NCI-H2029 (cell line): ENCODE measurements at regions not wholly inside any gene's neighbourhood (a gene's known extent, or its start where the extent isn't known, plus 50 kb on each side); places are given as distances from the start of the nearest gene placed in this dataset.
"Not testable (repeated sequence)": the region's sequence is repeated elsewhere in the genome, so short reads cannot be mapped to it uniquely, and the experiment has no call there.

ENCODE experiments used
- DNase-seq: peaks from one replicate; lab custom pipeline; 2025; lab: John Stamatoyannopoulos, UW

GRCh38 chr20:48405909-48406308, 421.9 kb downstream of the PREX1 start:
- no peak for DNase-seq

GRCh38 chr20:48404598-48404997, 423.2 kb downstream of the PREX1 start:
- DNase-seq: no peak

DNA sequence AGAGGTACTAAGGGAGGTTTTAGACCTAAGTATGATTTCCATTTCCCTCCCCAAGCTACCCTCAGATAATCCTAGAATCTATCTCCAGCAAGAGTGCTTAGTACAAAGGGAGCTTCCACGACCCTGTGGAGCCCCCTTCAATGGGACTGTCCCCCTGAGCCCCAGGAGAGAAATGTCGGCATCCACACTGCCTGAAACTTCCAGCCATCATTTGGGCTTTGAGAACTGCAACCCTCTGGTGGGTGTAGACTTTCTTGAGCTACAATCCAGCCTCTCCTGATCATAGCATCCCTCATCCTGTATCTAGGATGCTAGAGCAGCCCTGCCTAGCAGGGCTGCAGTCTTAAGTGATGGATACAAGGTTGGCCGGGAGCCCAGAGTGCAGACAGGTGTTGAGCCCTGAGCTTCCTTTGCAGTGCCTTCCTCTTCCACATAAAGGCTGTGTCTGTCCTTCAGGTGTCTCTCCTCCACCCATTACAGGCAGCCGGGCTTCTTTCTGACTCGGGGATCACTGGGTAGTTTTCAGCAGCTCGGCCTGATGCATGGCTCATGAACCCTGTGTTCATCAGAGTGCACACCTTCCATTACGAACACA, 424.5 kb downstream of the PREX1 start:
- no peak for DNase-seq

DNA sequence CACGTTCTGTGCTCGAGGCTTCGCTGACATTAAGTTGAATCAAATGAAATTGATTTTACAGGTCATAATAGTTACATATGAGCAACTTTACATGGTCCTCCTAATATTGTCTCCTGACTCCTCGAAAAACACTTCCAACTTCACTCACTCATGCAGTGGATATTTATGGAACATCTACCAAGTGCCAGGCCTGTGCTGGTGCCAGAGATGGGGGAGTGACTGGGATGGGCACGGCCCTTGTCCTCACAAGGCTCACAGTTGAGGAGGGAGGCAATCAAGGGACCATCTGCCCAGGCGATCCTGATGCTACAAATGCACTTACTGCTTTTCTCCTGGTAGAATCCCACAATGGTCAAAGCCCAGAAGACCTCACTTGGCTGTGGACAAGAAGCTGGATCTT, 426.4 kb downstream of the PREX1 start:
- no peak for DNase-seq

DNA sequence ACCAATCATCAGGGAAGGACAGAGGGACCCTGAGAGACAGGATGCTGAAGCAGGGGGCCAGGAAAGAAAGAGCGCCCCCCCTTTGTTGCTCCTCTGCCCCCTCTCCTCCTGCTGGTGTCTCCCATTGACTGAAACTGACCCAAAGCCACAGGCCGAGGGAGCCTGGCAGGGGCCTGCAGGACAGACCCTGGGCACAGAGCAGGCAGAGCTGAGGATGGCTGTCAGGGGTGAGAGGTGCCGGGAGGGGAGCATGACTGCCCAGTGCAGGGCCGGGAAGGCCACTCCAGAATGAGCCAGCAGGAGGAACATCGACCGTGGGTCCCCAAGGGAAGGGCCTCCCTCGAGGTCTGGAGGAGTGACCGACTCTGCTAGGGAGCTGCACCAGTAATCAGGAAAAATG, 427.8 kb downstream of the PREX1 start:
- DNase-seq: no peak

GRCh38 chr20:48398506-48399449, 429.0 kb downstream of the PREX1 start:
- no peak for DNase-seq

- DNase-seq: not testable (repeated sequence)
Observed at GRCh38 chr20:48396981-48397861, 430.6 kb downstream of the PREX1 start.

- no peak for DNase-seq
Observed at GRCh38 chr20:48395816-48396546, 431.8 kb downstream of the PREX1 start.

DNA sequence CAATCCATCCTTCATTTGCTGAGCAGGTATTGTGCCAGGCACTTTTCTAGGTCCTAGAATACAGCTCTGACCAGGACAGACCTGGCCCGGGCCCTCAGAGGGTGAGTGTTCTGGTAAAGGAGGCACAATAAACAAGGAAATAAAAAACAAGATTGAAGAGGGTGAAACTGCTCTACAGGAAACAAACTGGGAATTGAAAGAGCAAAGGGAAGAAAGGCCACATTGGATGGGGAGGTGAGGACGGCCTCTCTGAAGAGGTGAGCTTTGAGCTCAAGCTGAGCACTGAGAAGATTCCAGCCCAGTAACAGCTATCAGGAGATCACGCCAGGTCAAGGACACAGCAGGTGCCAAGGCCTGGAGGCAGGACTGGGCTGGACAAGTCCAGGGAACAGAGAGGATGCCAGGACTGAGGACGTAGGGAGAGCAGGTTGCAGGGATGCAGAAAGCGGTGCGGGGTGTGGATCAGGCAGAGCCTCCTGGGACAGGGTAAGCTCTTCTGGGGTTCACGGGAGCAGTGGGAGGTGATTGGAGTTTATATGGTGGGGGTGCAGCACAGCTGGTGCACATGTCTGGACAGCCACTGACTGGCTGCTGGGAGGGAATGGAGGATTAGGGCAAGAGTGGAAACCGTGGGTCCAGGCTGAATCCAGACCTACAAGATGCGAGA, 433.3 kb downstream of the PREX1 start:
- no peak for DNase-seq

DNA sequence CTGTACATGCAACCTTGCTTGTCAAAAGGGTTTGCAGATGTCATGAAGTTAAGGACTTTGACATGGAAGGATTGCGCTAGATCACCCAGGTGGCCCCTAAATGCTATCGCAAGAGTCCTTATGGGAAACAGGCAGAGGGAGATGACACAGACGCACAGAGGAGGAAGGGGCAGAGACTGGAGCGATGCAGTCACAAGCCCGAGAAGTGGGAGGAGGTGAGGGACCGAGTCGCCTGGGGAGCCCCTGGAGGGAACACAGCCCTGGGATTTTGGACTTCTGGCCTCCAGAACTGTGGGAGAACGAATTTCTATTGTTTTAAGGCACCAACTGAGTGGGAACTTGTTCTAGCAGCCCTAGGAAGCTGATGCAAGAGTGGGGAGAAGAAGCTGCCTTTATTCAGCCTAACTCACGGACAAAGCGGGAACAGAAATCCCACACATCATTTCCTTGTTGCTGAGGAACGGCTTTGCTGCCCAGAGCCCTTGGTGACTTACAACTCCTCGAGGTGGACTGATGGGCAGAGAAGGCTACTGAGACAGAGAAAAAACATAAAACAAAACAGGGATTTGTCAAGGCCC, 434.0 kb downstream of the PREX1 start:
- no peak for DNase-seq

DNA sequence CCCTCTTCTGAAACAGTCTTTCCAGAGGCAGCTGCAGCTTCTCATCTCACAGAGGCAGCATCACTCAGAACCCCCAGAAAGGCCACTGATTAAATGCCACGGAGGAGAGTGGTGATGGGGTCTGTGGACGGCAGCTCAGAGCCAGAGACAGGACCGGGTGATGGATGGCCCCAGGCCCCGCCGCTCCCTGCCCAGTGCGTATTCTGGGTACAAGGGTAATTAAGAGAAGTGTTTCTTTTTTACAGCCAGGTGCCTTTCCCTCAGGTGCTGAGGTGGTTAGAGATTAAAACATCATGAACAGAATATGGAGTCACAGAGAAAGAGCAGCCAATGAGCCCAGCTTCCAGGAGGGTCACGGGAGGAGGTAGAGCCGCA, 434.5 kb downstream of the PREX1 start:
- no peak for DNase-seq

DNA sequence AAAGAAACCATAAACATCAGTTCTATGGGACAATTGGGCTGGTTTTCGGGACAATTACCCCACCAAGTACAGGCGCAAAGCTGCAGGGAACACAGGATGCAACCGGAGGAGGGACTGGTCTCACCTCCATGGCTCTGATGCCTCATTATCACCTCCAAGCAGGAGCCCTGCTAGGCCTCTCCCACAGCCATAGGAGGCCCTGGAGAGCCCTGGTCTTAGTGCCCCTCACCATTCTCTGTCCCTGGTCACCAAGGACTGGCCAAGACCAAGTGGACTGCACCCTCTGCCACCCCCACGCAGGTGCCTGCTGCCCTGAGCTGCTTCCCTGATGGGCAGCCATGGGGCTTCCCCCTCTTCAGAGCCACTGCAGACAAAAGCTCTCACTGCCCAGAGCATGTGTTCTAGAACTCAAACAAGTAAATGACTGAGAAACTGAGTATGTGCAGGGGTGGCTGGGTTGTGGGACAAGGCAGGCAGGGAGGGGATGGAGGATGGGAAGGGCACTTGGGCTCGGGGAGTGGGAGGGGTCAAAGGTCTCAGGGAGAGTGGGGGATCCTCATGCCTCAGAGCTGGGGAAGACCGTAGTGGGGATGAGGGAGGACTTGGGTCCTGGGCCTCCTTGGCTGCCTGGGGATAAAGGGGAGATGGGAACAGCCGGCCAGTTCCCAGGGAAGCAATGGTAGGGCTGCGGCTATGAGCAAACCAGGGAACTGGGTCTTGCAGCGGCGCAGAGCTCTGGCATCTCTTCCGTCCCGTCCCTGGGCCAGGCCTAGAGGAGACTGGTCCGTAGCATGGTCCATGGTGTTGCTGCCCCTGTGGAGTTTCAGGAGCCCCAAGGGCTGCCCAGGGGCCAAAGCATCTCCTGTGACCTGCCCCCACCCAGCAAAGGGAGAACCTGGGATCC, 435.1 kb downstream of the PREX1 start:
- DNase-seq: no peak

DNA sequence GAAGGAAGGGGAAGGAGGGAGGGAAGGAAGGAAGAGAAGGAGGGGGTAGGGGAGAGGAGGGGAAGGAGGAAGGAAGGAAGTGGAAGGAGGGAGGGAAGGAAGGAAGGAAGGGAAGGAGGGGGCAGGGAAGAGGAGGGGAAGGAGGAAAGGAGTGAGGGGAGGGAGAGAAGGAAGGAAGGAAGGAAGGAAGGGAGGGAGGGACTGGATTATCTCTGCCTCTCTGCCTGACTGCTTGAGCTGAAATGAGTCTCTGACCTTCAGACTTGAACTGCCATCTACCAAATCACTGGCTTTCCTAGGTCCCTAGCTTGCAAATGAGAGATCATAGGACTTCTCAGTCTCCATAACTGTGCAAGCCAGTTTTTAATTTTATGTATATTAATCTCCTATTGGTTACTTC, 436.8 kb downstream of the PREX1 start:
- DNase-seq: no peak

- DNase-seq: no peak
Observed at GRCh38 chr20:48387675-48388074, 440.1 kb downstream of the PREX1 start.

GRCh38 chr20:48385527-48385926, 442.3 kb downstream of the PREX1 start:
- no peak for DNase-seq

DNA sequence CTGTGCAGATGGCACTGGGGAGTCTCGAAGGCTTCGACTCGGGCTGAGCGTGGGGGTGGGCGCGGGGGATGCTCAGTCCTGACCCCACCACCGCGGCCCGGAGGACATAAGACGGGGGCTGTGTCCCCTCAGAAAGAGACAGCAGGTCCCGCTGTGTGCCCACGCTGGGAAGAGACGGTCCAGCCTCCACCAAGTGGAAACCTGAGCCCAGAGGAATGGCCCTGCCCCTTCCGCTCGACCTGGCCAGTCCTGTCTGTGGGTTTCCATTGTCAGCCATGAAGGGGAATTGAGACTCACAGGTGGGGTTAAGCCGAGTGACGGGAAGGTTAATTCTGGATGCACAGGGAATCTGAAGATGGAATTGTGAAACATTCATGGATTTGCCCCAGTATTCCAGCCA, 442.7 kb downstream of the PREX1 start:
- no peak for DNase-seq

DNA sequence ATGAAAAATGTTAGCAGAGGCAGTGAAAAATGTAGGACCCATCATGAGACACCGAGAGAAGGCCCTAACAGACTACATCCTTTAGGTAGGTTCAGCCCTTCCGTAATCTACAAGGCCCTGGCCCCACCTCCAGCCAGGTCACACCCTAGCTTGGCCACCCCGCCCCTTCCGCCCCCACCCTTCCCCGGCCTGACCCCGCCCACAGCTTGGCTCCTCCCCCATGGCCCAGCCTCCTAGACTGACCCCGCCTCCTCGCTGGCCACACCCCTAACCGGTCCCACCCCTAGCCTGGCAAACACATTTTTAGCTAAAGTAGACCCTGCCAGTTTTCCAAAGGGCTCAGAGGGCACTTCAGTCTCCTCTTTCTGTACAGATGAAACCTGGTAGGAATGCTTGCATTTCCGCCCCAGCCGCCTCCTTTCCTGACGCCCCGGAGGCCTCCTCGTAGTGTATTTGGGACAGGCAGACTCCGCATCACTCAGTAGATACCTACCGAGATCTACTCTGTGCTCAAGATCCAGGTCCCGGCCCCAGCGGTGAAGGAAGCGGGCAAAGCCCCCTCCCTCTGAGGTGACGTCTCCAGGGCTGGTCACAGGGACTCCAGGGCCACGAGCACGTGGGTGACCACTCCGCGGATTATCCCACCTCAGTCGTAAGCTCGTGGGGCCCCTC, 443.5 kb downstream of the PREX1 start:
- DNase-seq: no peak

DNA sequence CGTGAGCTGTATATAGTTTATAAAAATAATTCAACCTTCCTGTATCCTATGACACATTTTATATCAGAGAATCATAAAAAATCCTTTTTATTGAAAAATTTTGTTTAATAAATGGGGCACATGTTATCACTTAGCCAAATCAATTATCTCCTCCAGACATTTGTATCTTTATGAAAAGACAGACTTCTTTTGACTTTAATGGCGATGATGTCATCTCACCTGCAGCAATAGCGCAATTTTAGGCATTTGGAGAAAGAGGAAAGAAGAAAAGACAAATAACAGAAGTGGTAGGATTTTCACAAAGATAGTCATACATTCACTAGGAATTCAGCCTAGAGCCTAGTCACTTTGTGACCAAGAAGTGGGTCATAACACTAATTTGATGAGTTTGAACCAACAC, 444.5 kb downstream of the PREX1 start:
- DNase-seq: no peak

GRCh38 chr20:48382304-48382703, 445.5 kb downstream of the PREX1 start:
- DNase-seq: no peak
